SH-SY5Y (cell line): ENCODE measurements at regions not wholly inside any gene's neighbourhood (a gene's known extent, or its start where the extent isn't known, plus 50 kb on each side); places are given as distances from the start of the nearest gene placed in this dataset.

ENCODE experiments used
- GATA2 ChIP-seq: IDR thresholded peaks from 2 replicates; pipeline ENCODE4 v1.6.1; 2011; ENCODE audit warnings: mild to moderate bottlenecking, low read depth, low read length
- GATA3 ChIP-seq: IDR thresholded peaks from 2 replicates; pipeline ENCODE4 v1.6.1; 2011; ENCODE audit warnings: low read depth, mild to moderate bottlenecking, low read length, moderate library complexity

DNA sequence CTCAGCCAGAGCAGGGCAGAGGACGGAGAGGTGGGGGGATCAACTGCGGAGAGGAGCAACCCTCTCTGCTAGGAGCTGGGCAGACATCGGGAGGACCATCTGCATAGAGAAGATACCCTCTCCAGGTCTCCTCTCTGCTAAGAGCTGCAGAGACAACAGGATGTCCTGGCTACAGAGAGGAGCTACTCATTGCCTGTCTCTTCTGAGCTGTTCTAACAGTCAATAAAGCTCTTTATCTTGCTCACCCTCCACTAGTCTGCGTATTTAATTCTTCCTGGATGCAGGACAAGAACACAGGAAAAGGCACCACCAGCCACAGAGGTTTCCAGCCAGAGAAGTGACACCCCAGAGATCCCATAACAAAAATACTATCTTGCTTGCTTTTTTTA, 871.1 kb upstream of the GJE1 start:
- no peak for TF ChIP-seq GATA2
- no peak for TF ChIP-seq GATA3
